ENCODE measurements at regions not wholly inside any gene's neighbourhood (a gene's known extent, or its start where the extent isn't known, plus 50 kb on each side); places are given as distances from the start of the nearest gene placed in this dataset.
A peak's percentile ranks its signal among the peaks of the same experiment; 100 is the strongest.

DNA sequence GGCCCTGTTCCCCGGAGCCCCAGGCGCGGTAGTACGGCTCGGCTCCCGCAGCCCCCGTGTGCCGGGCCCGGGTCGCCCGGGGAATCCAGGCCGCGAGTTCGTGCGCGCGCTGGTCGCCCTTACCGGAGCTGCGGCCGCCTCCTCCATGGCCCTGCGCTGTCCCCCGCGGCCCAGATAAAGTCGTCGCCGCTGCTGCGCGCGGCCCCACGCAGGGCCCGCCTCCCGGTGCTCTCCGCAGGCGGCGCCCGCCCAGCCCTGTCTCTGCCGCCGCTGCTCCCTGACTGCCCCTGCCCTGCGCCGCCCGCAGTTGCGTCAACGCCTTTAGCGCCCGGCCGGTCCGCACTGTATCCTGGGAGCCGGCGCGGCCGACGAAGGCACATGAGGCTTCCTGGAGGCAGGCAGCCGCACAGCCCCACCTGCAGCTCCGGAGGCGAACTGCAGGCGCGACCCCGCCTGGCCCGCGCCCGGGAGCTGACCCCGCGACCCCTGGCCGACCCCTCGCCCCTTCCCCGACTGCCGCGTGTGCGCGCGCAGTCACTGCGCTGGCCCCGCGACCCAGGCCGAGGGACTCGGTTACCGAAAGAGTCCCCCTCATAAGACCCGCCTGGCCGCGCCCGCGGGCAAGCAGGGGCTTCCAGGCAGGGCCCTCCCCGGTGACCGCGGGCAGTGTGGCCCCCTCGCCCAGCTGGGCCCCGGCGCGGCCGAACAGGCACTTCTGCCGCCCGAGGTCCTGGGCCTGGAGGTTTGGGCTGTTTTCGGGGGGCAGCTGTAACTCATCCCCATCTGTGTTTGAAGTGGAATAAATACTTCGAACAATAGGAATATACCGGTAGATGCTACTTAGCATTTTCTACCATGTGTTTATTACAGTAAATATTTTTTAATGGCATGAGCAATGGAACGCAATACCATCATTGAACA, 127.1 kb upstream of the ZNF746 start:
- TF ChIP-seq, protein P1, sequence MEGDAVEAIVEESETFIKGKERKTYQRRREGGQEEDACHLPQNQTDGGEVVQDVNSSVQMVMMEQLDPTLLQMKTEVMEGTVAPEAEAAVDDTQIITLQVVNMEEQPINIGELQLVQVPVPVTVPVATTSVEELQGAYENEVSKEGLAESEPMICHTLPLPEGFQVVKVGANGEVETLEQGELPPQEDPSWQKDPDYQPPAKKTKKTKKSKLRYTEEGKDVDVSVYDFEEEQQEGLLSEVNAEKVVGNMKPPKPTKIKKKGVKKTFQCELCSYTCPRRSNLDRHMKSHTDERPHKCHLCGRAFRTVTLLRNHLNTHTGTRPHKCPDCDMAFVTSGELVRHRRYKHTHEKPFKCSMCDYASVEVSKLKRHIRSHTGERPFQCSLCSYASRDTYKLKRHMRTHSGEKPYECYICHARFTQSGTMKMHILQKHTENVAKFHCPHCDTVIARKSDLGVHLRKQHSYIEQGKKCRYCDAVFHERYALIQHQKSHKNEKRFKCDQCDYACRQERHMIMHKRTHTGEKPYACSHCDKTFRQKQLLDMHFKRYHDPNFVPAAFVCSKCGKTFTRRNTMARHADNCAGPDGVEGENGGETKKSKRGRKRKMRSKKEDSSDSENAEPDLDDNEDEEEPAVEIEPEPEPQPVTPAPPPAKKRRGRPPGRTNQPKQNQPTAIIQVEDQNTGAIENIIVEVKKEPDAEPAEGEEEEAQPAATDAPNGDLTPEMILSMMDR (IDR thresholded peaks at IDR 0.05; ENCODE audit: extremely low read depth in 1 of 2, insufficient read depth in 1 of 2, low read depth in 1 of 2, low read length in 2 of 2): peak; percentile 79 to 89
- peak; percentile 84 for TF ChIP-seq POLR2A (IDR thresholded peaks at IDR 0.05; ENCODE audit: low read depth, low read length)
- no peak for TF ChIP-seq EZH2 (IDR thresholded peaks at IDR 0.05; ENCODE audit: borderline replicate concordance, low read depth, low read length, severe bottlenecking)
- TF ChIP-seq POLR2AphosphoS5 (IDR thresholded peaks at IDR 0.05; ENCODE audit: insufficient read depth, low read depth, low read length): peak; percentile 90
- TF ChIP-seq MYC (IDR thresholded peaks at IDR 0.05; ENCODE audit: low read depth, low read length): peak; percentile 76
- no peak for TF ChIP-seq GATA2 (IDR thresholded peaks at IDR 0.05; ENCODE audit: insufficient read depth, insufficient read length, low read depth, low read length)
- TF ChIP-seq, protein P2, sequence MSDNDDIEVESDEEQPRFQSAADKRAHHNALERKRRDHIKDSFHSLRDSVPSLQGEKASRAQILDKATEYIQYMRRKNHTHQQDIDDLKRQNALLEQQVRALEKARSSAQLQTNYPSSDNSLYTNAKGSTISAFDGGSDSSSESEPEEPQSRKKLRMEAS (IDR thresholded peaks at IDR 0.05; ENCODE audit: insufficient read depth, insufficient read length): peak; percentile 31
- no peak for TF ChIP-seq JUN (IDR thresholded peaks at IDR 0.05; ENCODE audit: borderline replicate concordance, insufficient read depth, insufficient read length, low read depth)
- no peak for TF ChIP-seq FOS (IDR thresholded peaks at IDR 0.05; ENCODE audit: borderline replicate concordance, insufficient read depth, low read length)
